GM12878 (cell line): ENCODE measurements at regions not wholly inside any gene's neighbourhood (a gene's known extent, or its start where the extent isn't known, plus 50 kb on each side); places are given as distances from the start of the nearest gene placed in this dataset.

ENCODE experiments used
- ATAC-seq: fragments of 200-7000 bp; cut with Tn5 transposase; 3 replicates; pipeline ENCODE4 v1.9.1; 2020; ENCODE audit warnings: mild to moderate bottlenecking, moderate library complexity
- BruUV-seq: library from RNA; stranded (reverse); fragments of 400-500 nt; replicated peaks from 2 replicates; lab custom pipeline; 2021; lab: Mats Ljungman, UMichigan
- CTCF ChIA-PET: fragments of 300-600 bp; sonication (Branson Sonifier 250); formaldehyde crosslinking; extraction: SDS; loops from one replicate; lab custom pipeline; 2021; ENCODE audit warnings: inconsistent platforms; lab: Yijun Ruan, JAX
- POLR2A ChIA-PET: fragments of 350-600 bp; formaldehyde crosslinking; extraction: SDS; loops from one replicate; lab custom pipeline; 2021; ENCODE audit warnings: inconsistent platforms; lab: Charles Lee
- RAD21 ChIA-PET: fragments of 300-600 bp; sonication (Branson Sonifier 250); formaldehyde crosslinking; loops from one replicate; lab custom pipeline; 2023; ENCODE audit warnings: antibody characterized with exemption; ENCODE audit not compliant: unreplicated experiment; lab: Charles Lee
- SMC1A ChIA-PET: fragments of 300-600 bp; sonication (Branson Sonifier 250); formaldehyde crosslinking; loops from one replicate; lab custom pipeline; 2023; ENCODE audit not compliant: unreplicated experiment, uncharacterized antibody; lab: Charles Lee
- DNase-seq: peaks from one replicate; pipeline ENCODE4 v3.0.0-alpha.2; 2011; ENCODE audit warnings: low read depth, low spot score
- FAIRE-seq: peaks from 3 replicates; lab custom pipeline; 2011; peaks lifted over from hg19 to GRCh38; lab: Jason Lieb, UNC
- H2AFZ ChIP-seq: 2 replicates; pipeline ENCODE4 v1.6.0; 2011; ENCODE audit warnings: low read depth, low read length, control low read depth; ENCODE audit not compliant: control insufficient read depth
- H3K27ac ChIP-seq: 2 replicates; pipeline ENCODE4 v1.5.1; 2011; ENCODE audit warnings: control low read depth; ENCODE audit not compliant: control insufficient read depth, insufficient read depth
- H3K27me3 ChIP-seq, 2 experiments: replicated peaks in 1 of 2; 2 replicates each; pipeline versions ENCODE4 v1.6.0 to v1.6.1; 2011; ENCODE audit warnings: low read length in 1 of 2; ENCODE audit not compliant: control insufficient read depth in 2 of 2, insufficient read depth in 2 of 2
- H3K36me3 ChIP-seq, 2 experiments: 2 replicates each; pipeline ENCODE4 v1.5.1; 2011; ENCODE audit warnings: low read length in 1 of 2; ENCODE audit not compliant: control insufficient read depth in 2 of 2, insufficient read depth in 2 of 2
- H3K4me1 ChIP-seq: 2 replicates; pipeline ENCODE4 v1.6.1; 2011; ENCODE audit warnings: mild to moderate bottlenecking, low read length, moderate library complexity, mixed read lengths; ENCODE audit not compliant: control insufficient read depth, insufficient read depth
- H3K4me2 ChIP-seq: 2 replicates; pipeline ENCODE4 v1.6.0; 2011; ENCODE audit warnings: control low read depth; ENCODE audit not compliant: control insufficient read depth, insufficient read depth
- H3K4me3 ChIP-seq: fragments of 200-600 bp; sonication (generic); 2 replicates; pipeline ENCODE4 v1.5.1; 2016
- H3K79me2 ChIP-seq: 2 replicates; pipeline ENCODE4 v1.6.0; 2011; ENCODE audit warnings: low read length; ENCODE audit not compliant: control insufficient read depth, insufficient read depth
- H3K9ac ChIP-seq: 2 replicates; pipeline ENCODE4 v1.8.0; 2011; ENCODE audit warnings: low read length, control low read depth, mixed read lengths; ENCODE audit not compliant: control insufficient read depth, insufficient read depth
- H3K9me3 ChIP-seq: replicated peaks from 3 replicates; pipeline ENCODE4 v1.5.1; 2011; ENCODE audit warnings: mild to moderate bottlenecking, low read length; ENCODE audit not compliant: control insufficient read depth, insufficient read depth
- H4K20me1 ChIP-seq: 2 replicates; pipeline ENCODE4 v1.6.0; 2011; ENCODE audit not compliant: control insufficient read depth, insufficient read depth
- BCL11A ChIP-seq: IDR thresholded peaks from 2 replicates; pipeline ENCODE4 v1.6.1; 2011; ENCODE audit warnings: low read depth, low read length
- CBX3 ChIP-seq: fragments of 200-600 bp; sonication (generic); IDR thresholded peaks from 2 replicates; pipeline ENCODE4 v1.6.1; 2016; ENCODE audit warnings: low read depth, borderline replicate concordance
- EED ChIP-seq: sonication (generic); IDR thresholded peaks from 2 replicates; pipeline ENCODE4 v1.6.1; 2016; ENCODE audit warnings: antibody characterized with exemption, low read depth
- ETV6 ChIP-seq, 2 experiments: fragments of 450-650 bp in 1 of 2; IDR thresholded peaks in 1 of 2; conservative IDR thresholded peaks in 1 of 2; 2 replicates each; pipeline ENCODE4 v1.6.1; 2014; ENCODE audit warnings: antibody characterized with exemption in 1 of 2, borderline replicate concordance in 1 of 2, low read depth in 1 of 2, mild to moderate bottlenecking in 1 of 2, moderate library complexity in 1 of 2
- FOXK2 ChIP-seq: fragments of 450-650 bp; IDR thresholded peaks from 2 replicates; pipeline ENCODE4 v1.6.1; 2017; ENCODE audit warnings: mild to moderate bottlenecking, moderate library complexity
- HDAC6 ChIP-seq: fragments of 200-600 bp; sonication (generic); IDR thresholded peaks from one replicate; pipeline ENCODE4 v1.8.0; 2017; ENCODE audit warnings: antibody characterized with exemption; ENCODE audit not compliant: unreplicated experiment
- NR2C2 ChIP-seq: IDR thresholded peaks from 2 replicates; pipeline ENCODE4 v1.6.1; 2011; ENCODE audit warnings: borderline replicate concordance, low read depth; ENCODE audit not compliant: control insufficient read depth, insufficient read length
- PAX5 ChIP-seq: IDR thresholded peaks from 2 replicates; pipeline ENCODE4 v1.6.1; 2011; ENCODE audit warnings: low read depth, low read length, borderline replicate concordance
- POLR2AphosphoS5 ChIP-seq: IDR thresholded peaks from 2 replicates; pipeline ENCODE4 v1.6.1; 2011; ENCODE audit warnings: mild to moderate bottlenecking, low read length, inconsistent platforms
- RAD51 ChIP-seq: fragments of 450-650 bp; IDR thresholded peaks from 2 replicates; pipeline ENCODE4 v1.6.1; 2016; ENCODE audit warnings: moderate library complexity, mild to moderate bottlenecking, inconsistent platforms
- RBBP5 ChIP-seq: fragments of 200-600 bp; sonication (generic); conservative IDR thresholded peaks from 2 replicates; pipeline ENCODE4 v1.6.1; 2016
- SMAD1 ChIP-seq: fragments of 450-650 bp; IDR thresholded peaks from 2 replicates; pipeline ENCODE4 v1.6.1; 2018; ENCODE audit warnings: mild to moderate bottlenecking, low read depth; ENCODE audit not compliant: partially characterized antibody
- SMC3 ChIP-seq: IDR thresholded peaks from 2 replicates; pipeline ENCODE4 v1.6.1; 2011; ENCODE audit warnings: low read length, improper control_type of control experiment, borderline replicate concordance
- TCF12 ChIP-seq: IDR thresholded peaks from 2 replicates; pipeline ENCODE4 v1.6.1; 2011; ENCODE audit warnings: low read depth, mild to moderate bottlenecking, low read length
- ZBED1 ChIP-seq: IDR thresholded peaks from 2 replicates; pipeline ENCODE4 v1.6.1; 2016; ENCODE audit warnings: borderline replicate concordance
- ZSCAN29 ChIP-seq: fragments of 450-650 bp; IDR thresholded peaks from 2 replicates; pipeline ENCODE4 v1.6.1; 2017; ENCODE audit warnings: mild to moderate bottlenecking, moderate library complexity
- WGBS: methylation state at CpG from one replicate; pipeline ENCODE4 v1.1.6; 2016; ENCODE audit warnings: low lambda C conversion rate; ENCODE audit not compliant: insufficient replicate concordance, insufficient coverage; ENCODE audit errors: missing lambda C conversion rate; 5-methylcytosine and 5-hydroxymethylcytosine counted together
- in situ Hi-C: fragments of 300-500 bp; cut with MboI; formaldehyde crosslinking; loops from 9 replicates; pipeline ENCODE4 v1.14.3; 2018; ENCODE audit warnings: mixed read lengths
- intact Hi-C: fragments of 100-400 bp; cut with micrococcal nuclease; formaldehyde crosslinking; loops from one replicate; pipeline ENCODE4 v1.14.2; 2022; ENCODE audit not compliant: unreplicated experiment
- TF ChIP-seq, protein P1 (sequence below): fragments of 150-350 bp; IDR thresholded peaks from 2 replicates; pipeline ENCODE4 v1.6.1; 2014; ENCODE audit warnings: mild to moderate bottlenecking, low read depth, low read length
- TF ChIP-seq, protein P2 (sequence below): fragments of 450-650 bp; IDR thresholded peaks from 2 replicates; pipeline ENCODE4 v1.6.1; 2016; ENCODE audit warnings: mild to moderate bottlenecking

DNA sequence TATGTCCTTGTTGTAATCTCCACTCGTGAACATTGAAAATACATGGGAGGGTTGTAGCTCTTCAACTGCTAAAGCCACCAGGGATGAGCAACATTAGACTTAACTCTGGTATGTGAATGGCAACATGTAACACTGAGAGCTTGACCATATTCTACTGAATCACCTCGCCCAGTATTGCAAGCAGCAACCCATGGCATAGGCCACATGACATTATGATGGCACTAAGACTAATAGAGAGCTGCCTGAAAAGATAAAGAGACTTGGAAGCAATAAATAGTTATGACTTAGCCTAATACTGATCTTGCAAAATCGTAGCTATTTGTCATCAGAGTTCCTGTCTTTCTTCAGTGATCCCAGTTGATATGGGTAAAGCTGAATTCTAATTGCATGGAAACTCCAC, 108.4 kb upstream of the NREP start:
- Histone ChIP-seq H3K27me3 (no peaks in the 10 kb centered on the region), H3K79me2 (no peaks in the 10 kb centered on the region), H3K4me1 (no peaks in the 10 kb centered on the region), H3K9me3 (no peaks in the 10 kb centered on the region), H3K9ac (no peak overlapping the region), H4K20me1 (no peaks in the 10 kb centered on the region), H3K4me3 (no peak overlapping the region), H3K27ac (no peak overlapping the region), H3K36me3 (no peaks in the 10 kb centered on the region), H2AFZ (no peak overlapping the region), H3K4me2 (no peak overlapping the region)
- intact Hi-C loops = no loop called here
- CTCF ChIA-PET = interaction anchor here (1.0 to 1.8 kb wide), 3 partner anchors 14 to 315 kb away, joined by 3 to 8 read pairs (median 7); no protein-coding TSS in a partner anchor
- RAD21 ChIA-PET = interaction anchor here (1.0 to 1.5 kb wide), 2 partner anchors 11 to 282 kb away, joined by 3 to 4 read pairs; no protein-coding TSS in a partner anchor
- POLR2A ChIA-PET = no interaction called here
- in situ Hi-C loops = no loop called here
- TF ChIP-seq RBBP5 = no peak
- TF ChIP-seq, protein P1, sequence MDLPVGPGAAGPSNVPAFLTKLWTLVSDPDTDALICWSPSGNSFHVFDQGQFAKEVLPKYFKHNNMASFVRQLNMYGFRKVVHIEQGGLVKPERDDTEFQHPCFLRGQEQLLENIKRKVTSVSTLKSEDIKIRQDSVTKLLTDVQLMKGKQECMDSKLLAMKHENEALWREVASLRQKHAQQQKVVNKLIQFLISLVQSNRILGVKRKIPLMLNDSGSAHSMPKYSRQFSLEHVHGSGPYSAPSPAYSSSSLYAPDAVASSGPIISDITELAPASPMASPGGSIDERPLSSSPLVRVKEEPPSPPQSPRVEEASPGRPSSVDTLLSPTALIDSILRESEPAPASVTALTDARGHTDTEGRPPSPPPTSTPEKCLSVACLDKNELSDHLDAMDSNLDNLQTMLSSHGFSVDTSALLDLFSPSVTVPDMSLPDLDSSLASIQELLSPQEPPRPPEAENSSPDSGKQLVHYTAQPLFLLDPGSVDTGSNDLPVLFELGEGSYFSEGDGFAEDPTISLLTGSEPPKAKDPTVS = no peak
- no peak for TF ChIP-seq PAX5
- TF ChIP-seq ZSCAN29 = no peak
- no peak for TF ChIP-seq TCF12
- no peak for TF ChIP-seq FOXK2
- no peak for TF ChIP-seq HDAC6
- TF ChIP-seq ZBED1 = no peak
- TF ChIP-seq, protein P2, sequence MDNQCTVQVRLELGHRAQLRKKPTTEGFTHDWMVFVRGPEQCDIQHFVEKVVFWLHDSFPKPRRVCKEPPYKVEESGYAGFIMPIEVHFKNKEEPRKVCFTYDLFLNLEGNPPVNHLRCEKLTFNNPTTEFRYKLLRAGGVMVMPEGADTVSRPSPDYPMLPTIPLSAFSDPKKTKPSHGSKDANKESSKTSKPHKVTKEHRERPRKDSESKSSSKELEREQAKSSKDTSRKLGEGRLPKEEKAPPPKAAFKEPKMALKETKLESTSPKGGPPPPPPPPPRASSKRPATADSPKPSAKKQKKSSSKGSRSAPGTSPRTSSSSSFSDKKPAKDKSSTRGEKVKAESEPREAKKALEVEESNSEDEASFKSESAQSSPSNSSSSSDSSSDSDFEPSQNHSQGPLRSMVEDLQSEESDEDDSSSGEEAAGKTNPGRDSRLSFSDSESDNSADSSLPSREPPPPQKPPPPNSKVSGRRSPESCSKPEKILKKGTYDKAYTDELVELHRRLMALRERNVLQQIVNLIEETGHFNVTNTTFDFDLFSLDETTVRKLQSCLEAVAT = no peak
- TF ChIP-seq SMC3 = no peak
- no peak for TF ChIP-seq EED
- no peak for TF ChIP-seq CBX3
- no peak for TF ChIP-seq POLR2AphosphoS5
- no peak for TF ChIP-seq SMAD1
- no peak for TF ChIP-seq BCL11A
- no peak for TF ChIP-seq RAD51
- no peak for TF ChIP-seq ETV6 (conservative IDR thresholded peaks at IDR 0.05 in 1 of 2, IDR thresholded peaks at IDR 0.05 in 1 of 2; ENCODE audit: borderline replicate concordance in 1 of 2, low read depth in 1 of 2)
- no peak for TF ChIP-seq NR2C2
- SMC1A ChIA-PET = interaction anchor here (0.6 to 1.5 kb wide), 3 partner anchors 11 to 436 kb away, joined by 3 to 9 read pairs (median 3); no protein-coding TSS in a partner anchor
- DNase-seq = no peak
- no peak for FAIRE-seq
- no peak for ATAC-seq
- BruUV-seq = no TSS peak
- WGBS = 2% methylated on average over 3 of the region's 3 CpGs
